Hepatic stellate cell (primary cell): ENCODE measurements at regions not wholly inside any gene's neighbourhood (a gene's known extent, or its start where the extent isn't known, plus 50 kb on each side); places are given as distances from the start of the nearest gene placed in this dataset.

Experiments used
- DNase-seq: peaks from one replicate; pipeline ENCODE4 v3.0.0; 2011; ENCODE audit warnings: low spot score

DNA sequence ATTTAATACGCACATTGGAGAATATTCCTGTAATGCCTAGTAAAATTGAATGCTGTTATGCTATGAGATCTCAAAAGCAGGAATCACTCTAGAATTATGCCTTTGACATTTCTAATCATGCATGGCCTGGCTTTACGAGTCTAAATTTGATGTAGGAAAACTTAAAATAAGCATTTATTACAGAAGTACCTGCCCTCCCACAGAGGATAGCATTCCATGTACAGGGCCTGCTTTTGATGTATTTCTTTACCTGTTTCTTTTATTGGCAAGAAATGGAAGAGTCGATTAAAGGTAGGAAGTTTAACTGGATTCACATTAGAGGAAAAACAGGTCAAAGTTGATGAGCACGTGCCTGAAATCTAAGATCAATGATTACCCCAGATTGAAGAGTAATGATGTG lies 219.5 kb downstream of the PCDH7 start:
- DNase-seq = no peak

DNA sequence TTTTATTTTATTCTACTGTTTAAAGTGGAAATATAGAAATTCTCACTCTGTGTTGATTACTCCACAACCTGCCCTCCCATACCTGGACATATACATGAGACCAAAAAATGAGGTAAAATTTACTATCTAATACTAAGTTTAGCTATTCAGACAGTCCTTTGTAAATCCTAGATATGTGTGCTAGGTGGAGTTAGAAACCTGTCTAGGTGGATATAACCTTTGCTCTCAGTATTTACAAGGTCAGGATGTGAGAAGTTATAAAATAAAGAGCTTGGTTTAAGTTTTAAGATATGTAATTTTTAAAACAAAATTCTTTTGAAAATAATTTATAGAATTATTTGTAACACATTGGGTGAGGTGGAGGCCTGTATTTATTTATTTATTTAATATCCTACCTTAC lies 221.5 kb downstream of the PCDH7 start:
- no peak for DNase-seq

DNA sequence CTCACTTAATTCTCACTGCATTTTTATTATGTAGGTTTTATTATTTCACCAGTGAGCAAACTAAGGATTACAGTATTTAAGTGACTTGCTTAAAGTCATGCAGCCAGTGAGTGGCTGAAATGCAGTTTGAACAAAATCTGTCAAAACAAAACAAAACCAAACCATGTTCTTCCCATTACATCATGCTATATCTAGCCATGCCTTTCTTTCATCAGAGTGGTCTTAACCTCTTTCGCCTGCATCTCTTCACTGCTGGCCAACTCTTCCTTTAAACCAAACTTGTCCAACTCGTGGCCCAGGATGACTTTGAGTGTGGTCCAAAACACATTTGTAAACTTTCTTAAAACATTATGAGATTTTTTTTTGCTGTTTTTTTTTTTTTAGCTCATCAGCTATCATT lies 223.2 kb downstream of the PCDH7 start:
- no peak for DNase-seq

DNA sequence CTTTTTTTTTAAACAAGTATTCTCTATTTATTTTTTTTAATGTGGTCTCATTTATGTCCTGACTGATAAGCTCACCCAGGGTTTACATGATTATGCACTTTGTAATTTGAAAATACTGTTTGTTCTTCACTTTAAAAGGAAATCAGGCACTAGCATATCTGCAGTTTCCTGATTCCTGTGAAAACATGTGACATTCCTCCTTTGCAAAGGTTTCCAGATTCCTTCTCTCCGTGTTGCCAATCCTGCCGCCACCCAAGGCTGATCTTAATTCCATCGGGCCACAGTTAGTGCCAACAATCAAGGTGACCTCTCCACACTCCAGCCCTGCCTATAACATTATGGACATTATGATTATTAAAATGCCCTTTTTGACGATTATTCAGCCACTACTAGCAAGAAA lies 225.4 kb downstream of the PCDH7 start:
- no peak for DNase-seq

DNA sequence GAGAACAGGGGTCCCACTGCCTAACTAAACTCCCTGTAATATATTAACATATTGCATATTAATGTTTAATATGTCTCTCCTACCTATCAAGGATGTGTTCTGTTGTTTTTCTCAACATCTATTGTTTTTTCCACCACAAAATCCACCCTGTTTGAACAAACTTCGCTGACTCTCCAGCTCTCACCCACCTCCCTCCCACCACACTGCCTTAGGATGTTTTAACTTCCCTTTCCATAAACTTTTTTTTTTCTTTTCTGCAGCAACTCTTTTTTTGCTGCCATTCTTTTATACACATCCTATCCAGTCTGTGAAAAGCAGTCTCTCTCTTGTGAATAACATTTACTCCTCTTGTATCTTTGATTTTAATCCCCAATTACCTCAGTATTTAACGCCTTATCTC lies 226.1 kb downstream of the PCDH7 start:
- DNase-seq = no peak

DNA sequence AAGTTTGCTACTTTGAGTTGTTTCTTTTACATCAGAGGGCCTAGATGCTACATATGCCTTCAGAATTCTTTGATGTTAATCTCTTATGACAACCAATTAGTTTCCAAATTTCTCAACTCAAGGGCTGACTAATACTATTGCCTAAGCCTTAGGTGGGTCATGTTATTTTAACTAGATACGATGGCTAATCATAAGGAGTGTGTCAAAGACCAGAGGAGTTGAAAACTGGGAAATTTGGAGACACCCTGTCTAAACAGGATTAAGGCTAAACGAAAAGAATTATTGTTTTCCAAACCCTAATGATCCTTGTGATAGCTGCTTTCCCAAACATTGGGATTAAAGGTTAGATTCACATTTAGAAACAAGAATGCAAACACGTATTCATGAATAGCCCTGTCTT lies 228.5 kb downstream of the PCDH7 start:
- no peak for DNase-seq

DNA sequence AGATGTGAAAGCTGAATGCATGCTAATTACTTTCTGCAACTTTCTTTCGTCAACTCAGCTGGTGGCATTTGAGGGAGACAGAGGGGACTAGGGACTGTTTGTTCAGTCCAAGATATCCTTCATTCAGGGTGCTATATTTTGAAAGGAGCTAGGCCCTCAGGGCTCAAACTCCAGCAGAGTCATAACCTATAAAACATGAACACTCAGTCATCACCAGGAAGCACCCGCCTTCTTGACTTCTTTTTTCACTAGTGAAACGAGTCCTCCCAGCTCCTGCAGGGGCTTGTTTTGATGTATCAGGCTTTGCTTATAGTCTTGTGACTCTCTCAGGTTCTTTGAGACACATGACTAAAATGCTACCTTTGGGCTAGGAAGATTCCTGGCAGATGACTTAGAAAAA lies 230.6 kb downstream of the PCDH7 start:
- DNase-seq = no peak

DNA sequence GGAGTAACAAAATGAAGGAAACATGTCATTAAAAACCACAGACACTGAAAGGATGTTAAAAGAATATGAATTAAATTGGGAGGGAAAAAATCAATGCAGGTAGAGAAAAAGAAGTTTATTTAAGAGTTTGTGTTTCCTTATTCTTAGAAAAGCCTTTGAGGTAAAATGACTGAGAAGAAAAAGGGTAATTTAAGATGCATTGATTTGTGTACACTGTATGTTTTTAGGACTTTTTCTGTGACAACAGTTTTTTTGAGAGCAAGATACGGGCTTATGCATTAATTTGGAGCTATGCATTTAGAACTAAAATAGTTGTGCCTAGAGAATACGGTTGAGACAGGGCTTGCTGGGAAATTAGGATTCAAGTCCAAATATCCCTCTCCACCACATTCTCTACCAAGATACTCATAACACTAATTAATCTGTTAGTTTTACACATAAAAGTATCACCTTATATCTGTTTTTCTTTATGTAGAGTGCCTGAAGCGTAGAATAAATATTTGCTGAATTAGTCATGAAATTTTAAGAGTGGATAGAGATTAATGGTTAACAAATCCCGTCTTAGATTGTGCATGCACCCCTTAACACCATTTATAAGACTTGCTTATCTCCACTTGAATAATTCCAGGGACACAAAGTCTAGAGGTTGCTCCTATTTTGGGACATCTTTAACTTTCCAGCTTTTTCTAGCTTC lies 232.5 kb downstream of the PCDH7 start:
- DNase-seq = no peak

DNA sequence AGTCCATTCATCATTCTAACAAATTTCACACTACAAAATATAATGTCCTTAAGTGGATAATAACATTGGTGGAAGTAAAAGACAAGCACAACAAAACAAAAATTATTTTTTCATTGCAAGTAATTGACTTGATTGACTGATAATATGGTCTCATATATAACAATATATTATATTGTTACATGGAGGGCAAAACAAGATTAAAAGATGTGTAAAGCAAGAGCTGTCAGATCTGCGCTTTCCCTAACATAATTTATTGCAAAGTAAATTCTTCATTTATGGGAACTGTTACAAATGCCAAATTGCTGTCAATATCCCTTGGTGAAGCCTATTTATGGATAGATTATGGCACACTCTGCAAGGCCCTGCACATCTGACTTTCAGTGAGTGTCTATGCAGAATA lies 233.6 kb downstream of the PCDH7 start:
- DNase-seq = no peak

DNA sequence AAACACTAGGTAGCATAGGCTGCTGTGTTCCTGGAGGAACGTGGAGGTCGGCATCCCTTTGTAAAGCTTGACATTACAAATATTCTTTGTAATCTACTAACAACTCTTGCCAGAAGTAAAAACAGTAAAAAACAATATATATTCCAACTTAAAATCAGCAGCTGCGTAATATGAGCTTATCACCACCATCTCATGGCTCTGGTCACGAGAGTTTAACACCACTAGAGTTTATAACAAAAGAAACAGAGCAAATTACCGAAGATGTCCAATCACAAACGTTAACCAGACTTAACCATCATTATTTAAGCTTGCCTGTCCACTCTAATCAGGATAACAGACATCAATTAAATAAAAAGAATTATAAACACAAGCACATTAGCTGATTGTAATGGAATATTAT lies 236.7 kb downstream of the PCDH7 start:
- no peak for DNase-seq

DNA sequence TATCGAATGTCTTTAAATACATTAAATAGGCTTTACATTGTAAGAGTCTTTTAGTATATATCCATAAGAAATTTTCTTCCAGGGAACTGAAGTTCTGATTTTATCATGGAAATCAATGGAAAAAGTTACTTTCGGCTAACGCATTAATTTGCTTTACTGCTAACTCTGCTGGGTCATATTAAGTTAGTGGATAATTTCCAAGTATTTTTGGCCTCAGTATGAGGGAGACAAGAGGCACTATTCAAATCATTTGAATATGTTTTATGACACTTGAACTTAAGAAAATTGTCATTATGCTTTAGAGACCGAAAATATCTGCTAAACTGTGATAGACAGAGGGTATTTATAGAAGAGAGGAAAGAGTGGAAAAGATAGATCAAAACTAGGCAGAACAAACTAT lies 237.5 kb downstream of the PCDH7 start:
- no peak for DNase-seq

DNA sequence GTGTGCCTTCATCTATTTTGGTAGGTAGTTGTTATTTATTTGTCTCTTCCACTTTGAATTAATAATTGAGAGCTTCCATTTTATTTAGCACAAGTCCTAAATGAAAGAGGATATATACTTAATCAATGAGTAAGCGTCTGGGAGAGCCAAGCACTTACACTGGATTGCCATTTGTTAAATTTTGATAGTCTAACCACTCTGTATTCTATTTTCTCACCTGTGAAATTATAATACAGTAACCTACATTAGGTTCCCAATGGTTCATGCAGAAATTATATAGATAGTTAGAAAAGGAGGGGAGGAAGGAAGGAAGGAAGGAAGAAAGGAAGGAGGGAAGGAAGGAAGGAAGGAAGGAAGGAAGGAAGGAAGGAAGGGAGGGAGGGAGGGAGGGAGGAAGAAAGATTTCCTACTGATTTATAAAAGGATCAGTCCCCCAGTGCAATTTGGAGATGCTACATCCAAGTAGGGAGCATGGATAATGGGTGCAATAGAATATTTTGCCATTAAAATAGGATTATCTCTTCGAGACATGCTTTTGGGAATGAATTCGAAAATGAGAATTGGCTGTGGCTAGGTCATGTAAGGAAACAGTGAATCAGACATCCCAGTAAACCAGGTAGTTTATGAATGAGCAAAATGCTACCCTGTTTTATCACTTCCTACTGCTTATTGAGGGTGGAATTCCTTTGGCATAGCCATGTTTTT lies 239.8 kb downstream of the PCDH7 start:
- DNase-seq = no peak

DNA sequence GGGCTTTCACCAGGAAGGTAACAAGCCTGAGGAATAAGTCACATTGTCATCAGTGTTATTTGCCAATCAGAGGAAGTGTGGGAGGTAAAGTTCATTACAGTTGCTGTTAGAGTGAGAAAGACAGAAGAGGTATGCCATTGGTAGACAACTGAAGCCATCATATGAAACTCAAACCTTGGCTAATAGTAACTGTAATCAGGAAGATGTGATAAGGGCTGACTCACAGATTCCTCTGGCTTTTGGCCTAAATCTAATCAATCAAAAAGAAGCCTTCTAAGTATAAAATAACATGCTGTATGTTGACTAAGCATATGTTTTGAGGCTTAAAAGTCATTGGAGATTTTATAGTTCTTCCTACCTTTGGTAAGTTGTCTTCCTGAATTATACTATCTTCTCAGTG lies 242.8 kb downstream of the PCDH7 start:
- peak; percentile 4 for DNase-seq

DNA sequence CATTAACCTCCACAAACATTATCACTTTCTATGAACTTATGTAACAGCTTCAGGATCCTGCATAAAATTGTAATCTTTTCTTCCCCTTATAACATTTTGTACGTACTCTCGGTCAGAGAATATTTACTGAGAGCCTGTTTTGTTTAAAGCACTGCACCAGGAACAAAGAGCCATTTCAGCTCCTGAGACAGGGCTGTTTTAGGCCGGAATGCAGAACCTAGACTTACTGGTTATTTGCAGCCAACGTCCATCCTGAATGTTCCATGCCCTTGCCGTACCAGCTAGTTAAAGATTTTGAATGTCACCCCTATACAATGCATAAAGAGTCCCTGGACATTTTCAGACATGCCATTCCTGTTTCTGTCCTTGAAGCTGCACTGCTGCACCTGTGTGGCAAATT lies 248.8 kb downstream of the PCDH7 start:
- no peak for DNase-seq

DNA sequence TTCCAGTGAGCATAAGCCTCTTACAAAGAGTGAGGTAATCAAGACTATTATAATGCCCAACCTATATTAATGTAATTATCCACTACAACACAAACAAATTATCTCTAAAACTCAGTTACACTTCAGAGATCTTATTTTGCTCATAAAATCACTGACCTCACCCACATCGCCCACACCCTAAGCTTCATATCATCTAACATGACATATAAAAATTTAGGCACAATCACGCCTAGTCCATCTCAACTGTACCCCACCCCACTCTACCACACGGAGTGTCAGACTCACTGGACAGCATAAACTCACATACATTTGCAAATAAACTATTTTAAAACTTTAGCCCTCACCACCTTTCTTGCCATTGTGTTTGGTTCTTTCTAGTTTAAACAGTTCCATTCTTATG lies 252.4 kb downstream of the PCDH7 start:
- no peak for DNase-seq

DNA sequence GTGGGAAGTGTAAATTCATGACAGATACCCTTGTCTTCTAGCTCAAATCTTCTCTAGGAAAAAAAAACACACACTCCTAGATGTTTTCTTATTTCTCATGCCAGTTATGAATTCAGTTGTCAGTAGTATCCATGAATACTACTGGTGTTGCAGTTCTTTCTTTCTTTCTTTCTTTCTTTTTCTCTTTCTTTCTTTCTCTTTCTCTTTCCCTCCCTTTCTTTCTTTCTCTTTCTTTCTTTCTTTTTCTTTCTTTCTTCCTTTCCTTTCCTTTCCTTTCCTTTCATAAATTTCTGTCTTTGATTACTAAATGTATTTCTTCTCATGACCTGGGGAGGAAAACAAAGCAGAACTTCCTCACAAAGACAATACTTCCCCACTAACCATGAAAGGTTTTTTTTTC lies 253.8 kb downstream of the PCDH7 start:
- DNase-seq = no peak

DNA sequence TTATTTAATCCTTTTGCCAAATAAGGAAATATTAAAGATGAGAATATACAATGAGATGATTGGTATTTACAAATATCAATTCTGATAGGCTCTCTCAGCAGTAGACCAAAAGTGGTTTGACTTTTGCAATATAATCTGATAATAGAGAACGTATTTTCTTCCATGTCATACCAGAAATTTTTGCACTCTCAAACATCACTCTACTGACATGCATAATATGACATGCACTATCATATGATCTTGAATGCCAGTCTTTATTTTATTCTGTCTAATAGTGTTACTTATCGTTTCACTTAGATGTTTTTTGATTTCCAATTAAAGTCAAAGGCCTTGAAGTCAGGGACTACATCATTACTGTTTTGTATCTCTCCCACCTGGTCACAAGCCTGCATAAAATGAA lies 259.2 kb downstream of the PCDH7 start:
- no peak for DNase-seq

DNA sequence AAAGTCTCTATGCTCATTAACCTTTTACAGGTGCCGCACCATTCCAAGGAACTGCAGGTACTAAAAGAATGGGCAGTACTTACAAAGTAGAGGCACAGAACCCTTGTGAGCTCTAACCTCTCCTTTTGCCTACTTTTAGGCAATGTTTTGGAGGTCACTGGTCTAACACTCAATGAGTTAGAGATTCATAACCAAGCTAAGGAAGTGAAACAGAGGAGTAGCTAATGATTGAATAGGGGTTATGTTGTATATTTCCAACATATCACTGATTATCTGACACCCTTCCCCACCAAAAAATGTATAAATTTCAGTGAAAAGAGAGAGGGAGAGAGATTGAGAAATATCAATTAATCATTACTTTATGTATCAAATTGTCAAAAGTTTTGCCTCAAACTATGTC lies 269.3 kb downstream of the PCDH7 start:
- no peak for DNase-seq

DNA sequence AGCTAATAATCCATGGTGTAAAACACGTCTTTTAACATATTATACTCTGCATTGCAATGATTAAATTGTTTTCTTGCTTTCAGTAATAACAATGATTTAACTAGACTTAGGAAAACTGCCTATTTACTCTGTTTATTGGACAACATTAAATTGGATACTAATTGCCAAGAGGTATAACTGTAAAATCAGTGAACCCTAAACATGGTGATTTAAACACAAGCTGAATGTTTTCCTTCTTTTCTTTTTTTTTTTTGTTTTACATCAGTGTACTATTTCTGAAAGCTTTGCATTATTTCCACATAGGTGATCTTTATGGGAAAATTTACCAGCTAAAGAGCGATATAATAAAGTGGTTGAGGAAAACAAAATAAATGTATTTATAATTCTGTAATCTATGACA lies 276.7 kb downstream of the PCDH7 start:
- DNase-seq = no peak

DNA sequence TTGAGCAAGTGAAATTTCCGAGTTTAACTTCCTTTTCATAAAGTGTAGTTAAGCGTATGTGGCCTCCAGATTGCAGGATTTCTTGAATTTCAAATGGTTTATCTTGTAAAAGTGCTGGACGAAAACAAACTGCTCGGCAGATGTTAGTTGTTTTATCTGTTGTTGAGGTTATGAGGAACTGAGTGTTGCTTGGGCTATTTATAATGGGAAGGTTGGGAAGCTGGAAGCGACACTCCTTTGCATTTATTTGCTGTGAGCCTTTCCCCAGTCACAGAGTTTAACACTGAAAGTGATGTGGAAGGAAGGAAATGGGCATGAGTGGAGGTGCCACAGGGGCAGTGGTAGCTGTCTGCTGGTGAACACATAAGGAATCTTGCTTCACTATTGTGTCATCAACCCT lies 284.9 kb downstream of the PCDH7 start:
- no peak for DNase-seq

DNA sequence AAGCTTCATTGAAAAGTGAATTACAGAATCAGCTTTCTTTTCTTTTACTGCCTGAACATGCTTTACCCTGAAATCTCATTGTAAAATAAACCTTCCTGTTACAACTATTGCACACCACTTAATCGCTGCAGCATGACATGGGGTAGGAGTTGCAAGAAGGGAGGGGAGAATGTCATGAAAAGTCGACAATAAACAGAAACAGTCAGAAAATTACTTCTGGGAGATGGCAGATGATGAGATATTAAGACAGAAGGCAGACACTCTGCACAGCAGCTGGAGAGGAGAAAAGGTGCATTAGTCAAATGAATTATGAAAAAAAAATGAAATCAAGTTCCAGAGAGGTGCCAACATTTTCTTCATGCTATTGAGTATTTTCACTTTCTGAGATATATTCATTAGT lies 287.7 kb downstream of the PCDH7 start:
- no peak for DNase-seq

DNA sequence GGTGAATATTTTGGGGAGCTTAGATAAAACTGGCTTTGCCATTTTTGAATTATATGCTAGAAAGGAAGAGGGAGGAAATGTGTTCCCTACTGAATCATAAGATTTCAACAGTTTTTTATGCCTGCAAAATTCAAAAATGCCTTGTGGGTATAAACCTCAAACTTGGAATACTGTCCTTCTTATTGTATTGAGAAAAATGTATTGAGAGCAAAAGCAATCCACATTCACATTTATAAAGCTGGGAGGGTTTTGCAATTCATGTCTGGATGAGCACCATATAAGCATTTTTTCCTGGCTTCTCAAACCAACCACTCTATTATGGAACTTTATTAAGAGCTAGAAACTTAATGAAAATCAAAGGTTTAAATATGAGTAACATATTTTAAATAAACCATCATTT lies 289.8 kb downstream of the PCDH7 start:
- DNase-seq = no peak

DNA sequence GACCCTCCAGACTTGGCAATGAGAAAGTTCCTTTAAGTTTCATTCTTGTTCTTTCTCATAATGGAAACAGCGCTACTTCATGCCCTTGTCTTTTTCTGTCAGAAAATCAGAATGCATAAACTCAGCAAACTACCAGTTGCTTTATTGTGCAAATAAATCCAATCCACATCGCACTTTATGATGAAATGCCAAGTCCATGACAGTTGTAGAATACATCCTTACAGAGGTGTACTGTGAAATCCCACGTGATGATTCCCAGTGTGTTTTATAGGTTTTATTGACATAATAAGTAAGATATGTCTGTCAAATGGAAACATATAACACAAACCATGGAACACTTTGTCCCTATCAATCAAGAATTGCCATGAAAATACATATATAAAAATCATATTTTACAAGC lies 295.0 kb downstream of the PCDH7 start:
- no peak for DNase-seq
